ENCODE measurements at regions not wholly inside any gene's neighbourhood (a gene's known extent, or its start where the extent isn't known, plus 50 kb on each side); places are given as distances from the start of the nearest gene placed in this dataset.

DNA sequence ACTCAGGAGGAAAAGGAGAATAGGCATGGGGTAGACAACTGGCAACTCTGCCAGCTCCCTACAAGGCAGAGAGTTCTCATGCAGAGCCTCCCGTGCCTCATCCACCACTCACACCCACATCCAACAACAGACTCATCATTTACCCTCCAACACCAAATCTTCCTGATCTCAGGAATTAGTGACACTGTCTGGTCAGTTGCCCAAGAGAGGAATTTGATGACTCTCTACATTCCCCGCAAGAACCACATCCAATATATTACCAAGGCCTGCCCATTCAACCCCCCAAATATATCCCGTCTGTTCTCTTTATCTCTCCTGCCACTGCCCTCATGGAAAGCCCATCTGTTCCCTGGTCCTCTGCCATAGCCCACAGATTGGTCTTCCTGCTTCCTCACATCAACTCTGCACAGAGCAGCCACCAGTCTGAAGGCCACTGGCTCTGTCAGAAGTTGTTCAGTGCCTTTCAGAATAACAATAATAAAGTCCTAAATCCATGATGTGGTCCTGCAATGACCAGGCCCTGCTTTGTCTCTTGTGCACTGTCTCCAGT, 57.5 kb upstream of the CD82 start:
- Histone ChIP-seq H3K27ac (ENCODE audit: control insufficient read depth, insufficient read depth) (no peak overlapping the region), H3K9ac (ENCODE audit: control insufficient read depth, insufficient read depth, low read length) (no peak overlapping the region), H3K79me2 (ENCODE audit: control insufficient read depth, insufficient read depth, low read length) (no peaks in the 10 kb centered on the region), H3K36me3 (ENCODE audit: control insufficient read depth in 2 of 2, insufficient read depth in 2 of 2, low read length in 1 of 2) (no peaks in the 10 kb centered on the region), H2AFZ (ENCODE audit: control insufficient read depth, low read depth, low read length) (no peak overlapping the region), H3K4me2 (ENCODE audit: control insufficient read depth, insufficient read depth) (no peak overlapping the region), H3K4me1 (ENCODE audit: control insufficient read depth, insufficient read depth, low read length) (0 out of 2 replicates have a peak, but pooled peaks cover 3% of the 10 kb centered on the region), H3K4me3 (no peak overlapping the region), H3K9me3 (replicated peaks; ENCODE audit: control insufficient read depth, insufficient read depth, low read length) (no peaks in the 10 kb centered on the region; the same call in 2 of the 3 replicates), H3K27me3 (replicated peaks in 1 of 2; ENCODE audit: control insufficient read depth in 2 of 2, insufficient read depth in 2 of 2, low read length in 1 of 2) (no peaks in the 10 kb centered on the region), H4K20me1 (ENCODE audit: control insufficient read depth, insufficient read depth) (no peaks in the 10 kb centered on the region)
- ChIA-PET POLR2A (no interaction called here), RAD21 (ENCODE audit: unreplicated experiment) (no interaction called here), SMC1A (ENCODE audit: uncharacterized antibody, unreplicated experiment) (no interaction called here), CTCF (no interaction called here)
- ATAC-seq = no peak
- no peak for FAIRE-seq
- WGBS (ENCODE audit: insufficient coverage, insufficient replicate concordance, low lambda C conversion rate, missing lambda C conversion rate) = 25% methylated on average over 3 of the region's 3 CpGs
- in situ Hi-C loops (cut with MboI) (no loop called here), intact Hi-C loops (cut with micrococcal nuclease; ENCODE audit: unreplicated experiment) (no loop called here)
- TF ChIP-seq NR2C1 (IDR thresholded peaks at IDR 0.05) = no peak
- TF ChIP-seq CBX3 (IDR thresholded peaks at IDR 0.05; ENCODE audit: borderline replicate concordance, low read depth) = no peak
- TF ChIP-seq IKZF2 (IDR thresholded peaks at IDR 0.05) = no peak
- TF ChIP-seq KAT2A (conservative IDR thresholded peaks at IDR 0.05; ENCODE audit: control insufficient read depth, low read depth, low read length) = no peak
- no peak for TF ChIP-seq CBX5 (IDR thresholded peaks at IDR 0.05; ENCODE audit: low read depth)
- TF ChIP-seq, protein P1, sequence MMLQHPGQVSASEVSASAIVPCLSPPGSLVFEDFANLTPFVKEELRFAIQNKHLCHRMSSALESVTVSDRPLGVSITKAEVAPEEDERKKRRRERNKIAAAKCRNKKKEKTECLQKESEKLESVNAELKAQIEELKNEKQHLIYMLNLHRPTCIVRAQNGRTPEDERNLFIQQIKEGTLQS (IDR thresholded peaks at IDR 0.05; ENCODE audit: borderline replicate concordance, extremely low read depth, low read depth, low read length) = no peak
- TF ChIP-seq EZH2 (IDR thresholded peaks at IDR 0.05; ENCODE audit: borderline replicate concordance, control insufficient read depth, low read depth, low read length) = no peak
- TF ChIP-seq SP1 (IDR thresholded peaks at IDR 0.05; ENCODE audit: low read depth, low read length) = no peak
- TF ChIP-seq BMI1 (IDR thresholded peaks at IDR 0.05; ENCODE audit: borderline replicate concordance) = no peak
- TF ChIP-seq, protein P2, sequence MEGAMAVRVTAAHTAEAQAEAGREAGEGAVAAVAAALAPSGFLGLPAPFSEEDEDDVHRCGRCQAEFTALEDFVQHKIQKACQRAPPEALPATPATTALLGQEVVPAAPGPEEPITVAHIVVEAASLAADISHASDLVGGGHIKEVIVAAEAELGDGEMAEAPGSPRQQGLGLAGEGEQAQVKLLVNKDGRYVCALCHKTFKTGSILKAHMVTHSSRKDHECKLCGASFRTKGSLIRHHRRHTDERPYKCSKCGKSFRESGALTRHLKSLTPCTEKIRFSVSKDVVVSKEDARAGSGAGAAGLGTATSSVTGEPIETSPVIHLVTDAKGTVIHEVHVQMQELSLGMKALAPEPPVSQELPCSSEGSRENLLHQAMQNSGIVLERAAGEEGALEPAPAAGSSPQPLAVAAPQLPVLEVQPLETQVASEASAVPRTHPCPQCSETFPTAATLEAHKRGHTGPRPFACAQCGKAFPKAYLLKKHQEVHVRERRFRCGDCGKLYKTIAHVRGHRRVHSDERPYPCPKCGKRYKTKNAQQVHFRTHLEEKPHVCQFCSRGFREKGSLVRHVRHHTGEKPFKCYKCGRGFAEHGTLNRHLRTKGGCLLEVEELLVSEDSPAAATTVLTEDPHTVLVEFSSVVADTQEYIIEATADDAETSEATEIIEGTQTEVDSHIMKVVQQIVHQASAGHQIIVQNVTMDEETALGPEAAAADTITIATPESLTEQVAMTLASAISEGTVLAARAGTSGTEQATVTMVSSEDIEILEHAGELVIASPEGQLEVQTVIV (IDR thresholded peaks at IDR 0.05; ENCODE audit: borderline replicate concordance, partially characterized antibody) = no peak
- TF ChIP-seq RCOR1 (conservative IDR thresholded peaks at IDR 0.05; ENCODE audit: low read depth, low read length) = no peak
- TF ChIP-seq, protein P3, sequence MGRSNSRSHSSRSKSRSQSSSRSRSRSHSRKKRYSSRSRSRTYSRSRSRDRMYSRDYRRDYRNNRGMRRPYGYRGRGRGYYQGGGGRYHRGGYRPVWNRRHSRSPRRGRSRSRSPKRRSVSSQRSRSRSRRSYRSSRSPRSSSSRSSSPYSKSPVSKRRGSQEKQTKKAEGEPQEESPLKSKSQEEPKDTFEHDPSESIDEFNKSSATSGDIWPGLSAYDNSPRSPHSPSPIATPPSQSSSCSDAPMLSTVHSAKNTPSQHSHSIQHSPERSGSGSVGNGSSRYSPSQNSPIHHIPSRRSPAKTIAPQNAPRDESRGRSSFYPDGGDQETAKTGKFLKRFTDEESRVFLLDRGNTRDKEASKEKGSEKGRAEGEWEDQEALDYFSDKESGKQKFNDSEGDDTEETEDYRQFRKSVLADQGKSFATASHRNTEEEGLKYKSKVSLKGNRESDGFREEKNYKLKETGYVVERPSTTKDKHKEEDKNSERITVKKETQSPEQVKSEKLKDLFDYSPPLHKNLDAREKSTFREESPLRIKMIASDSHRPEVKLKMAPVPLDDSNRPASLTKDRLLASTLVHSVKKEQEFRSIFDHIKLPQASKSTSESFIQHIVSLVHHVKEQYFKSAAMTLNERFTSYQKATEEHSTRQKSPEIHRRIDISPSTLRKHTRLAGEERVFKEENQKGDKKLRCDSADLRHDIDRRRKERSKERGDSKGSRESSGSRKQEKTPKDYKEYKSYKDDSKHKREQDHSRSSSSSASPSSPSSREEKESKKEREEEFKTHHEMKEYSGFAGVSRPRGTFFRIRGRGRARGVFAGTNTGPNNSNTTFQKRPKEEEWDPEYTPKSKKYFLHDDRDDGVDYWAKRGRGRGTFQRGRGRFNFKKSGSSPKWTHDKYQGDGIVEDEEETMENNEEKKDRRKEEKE (IDR thresholded peaks at IDR 0.05) = no peak
- no peak for TF ChIP-seq RAD51 (IDR thresholded peaks at IDR 0.05)
- no peak for TF ChIP-seq NFYA (IDR thresholded peaks at IDR 0.05; ENCODE audit: borderline replicate concordance, low read depth, low read length)
- TF ChIP-seq JUND (IDR thresholded peaks at IDR 0.05; ENCODE audit: low read depth, low read length) = no peak
- TF ChIP-seq MTA3 (IDR thresholded peaks at IDR 0.05; ENCODE audit: borderline replicate concordance, low read length) = no peak
- DNase-seq (ENCODE audit: low read depth, low spot score) = no peak
- BruUV-seq (replicated peaks) = no TSS peak

Data from GM12878 (cell line).